ENCODE measurements at regions not wholly inside any gene's neighbourhood (a gene's known extent, or its start where the extent isn't known, plus 50 kb on each side); places are given as distances from the start of the nearest gene placed in this dataset.

DNA sequence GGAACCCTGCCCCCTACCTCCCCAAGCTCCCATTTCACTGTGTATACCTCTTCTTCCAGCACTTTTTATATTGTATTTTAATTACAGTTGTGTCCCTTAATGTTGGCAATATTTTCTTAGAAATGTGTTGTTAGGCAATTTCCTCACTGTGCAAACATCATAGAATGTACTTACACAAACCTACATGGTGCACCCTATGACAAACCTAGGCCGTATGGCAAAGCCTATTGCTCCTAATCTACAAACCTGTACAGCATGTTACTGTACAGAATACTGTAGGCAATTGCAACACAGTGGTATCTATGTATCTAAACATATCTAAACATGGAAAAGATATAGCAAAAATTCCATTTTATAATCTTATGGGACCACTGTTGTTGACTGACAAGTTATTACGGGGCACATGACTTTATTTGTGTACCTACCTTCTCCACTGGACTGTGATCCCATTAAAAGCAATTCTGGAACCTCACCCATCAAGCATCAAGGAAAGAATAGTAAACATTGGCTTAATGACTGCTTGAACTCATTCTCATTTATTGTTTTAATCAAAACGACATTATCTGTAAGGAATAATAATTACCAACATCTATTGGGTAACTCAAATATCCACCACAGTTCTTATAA lies 1641.5 kb upstream of the ZEB2 start:
- TF ChIP-seq, protein P1, sequence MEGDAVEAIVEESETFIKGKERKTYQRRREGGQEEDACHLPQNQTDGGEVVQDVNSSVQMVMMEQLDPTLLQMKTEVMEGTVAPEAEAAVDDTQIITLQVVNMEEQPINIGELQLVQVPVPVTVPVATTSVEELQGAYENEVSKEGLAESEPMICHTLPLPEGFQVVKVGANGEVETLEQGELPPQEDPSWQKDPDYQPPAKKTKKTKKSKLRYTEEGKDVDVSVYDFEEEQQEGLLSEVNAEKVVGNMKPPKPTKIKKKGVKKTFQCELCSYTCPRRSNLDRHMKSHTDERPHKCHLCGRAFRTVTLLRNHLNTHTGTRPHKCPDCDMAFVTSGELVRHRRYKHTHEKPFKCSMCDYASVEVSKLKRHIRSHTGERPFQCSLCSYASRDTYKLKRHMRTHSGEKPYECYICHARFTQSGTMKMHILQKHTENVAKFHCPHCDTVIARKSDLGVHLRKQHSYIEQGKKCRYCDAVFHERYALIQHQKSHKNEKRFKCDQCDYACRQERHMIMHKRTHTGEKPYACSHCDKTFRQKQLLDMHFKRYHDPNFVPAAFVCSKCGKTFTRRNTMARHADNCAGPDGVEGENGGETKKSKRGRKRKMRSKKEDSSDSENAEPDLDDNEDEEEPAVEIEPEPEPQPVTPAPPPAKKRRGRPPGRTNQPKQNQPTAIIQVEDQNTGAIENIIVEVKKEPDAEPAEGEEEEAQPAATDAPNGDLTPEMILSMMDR (IDR thresholded peaks at IDR 0.05; ENCODE audit: insufficient read depth, low read length), result no peak
- TF ChIP-seq POLR2AphosphoS5 (IDR thresholded peaks at IDR 0.05; ENCODE audit: low read depth), result no peak
- TF ChIP-seq, protein P2, sequence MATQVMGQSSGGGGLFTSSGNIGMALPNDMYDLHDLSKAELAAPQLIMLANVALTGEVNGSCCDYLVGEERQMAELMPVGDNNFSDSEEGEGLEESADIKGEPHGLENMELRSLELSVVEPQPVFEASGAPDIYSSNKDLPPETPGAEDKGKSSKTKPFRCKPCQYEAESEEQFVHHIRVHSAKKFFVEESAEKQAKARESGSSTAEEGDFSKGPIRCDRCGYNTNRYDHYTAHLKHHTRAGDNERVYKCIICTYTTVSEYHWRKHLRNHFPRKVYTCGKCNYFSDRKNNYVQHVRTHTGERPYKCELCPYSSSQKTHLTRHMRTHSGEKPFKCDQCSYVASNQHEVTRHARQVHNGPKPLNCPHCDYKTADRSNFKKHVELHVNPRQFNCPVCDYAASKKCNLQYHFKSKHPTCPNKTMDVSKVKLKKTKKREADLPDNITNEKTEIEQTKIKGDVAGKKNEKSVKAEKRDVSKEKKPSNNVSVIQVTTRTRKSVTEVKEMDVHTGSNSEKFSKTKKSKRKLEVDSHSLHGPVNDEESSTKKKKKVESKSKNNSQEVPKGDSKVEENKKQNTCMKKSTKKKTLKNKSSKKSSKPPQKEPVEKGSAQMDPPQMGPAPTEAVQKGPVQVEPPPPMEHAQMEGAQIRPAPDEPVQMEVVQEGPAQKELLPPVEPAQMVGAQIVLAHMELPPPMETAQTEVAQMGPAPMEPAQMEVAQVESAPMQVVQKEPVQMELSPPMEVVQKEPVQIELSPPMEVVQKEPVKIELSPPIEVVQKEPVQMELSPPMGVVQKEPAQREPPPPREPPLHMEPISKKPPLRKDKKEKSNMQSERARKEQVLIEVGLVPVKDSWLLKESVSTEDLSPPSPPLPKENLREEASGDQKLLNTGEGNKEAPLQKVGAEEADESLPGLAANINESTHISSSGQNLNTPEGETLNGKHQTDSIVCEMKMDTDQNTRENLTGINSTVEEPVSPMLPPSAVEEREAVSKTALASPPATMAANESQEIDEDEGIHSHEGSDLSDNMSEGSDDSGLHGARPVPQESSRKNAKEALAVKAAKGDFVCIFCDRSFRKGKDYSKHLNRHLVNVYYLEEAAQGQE (IDR thresholded peaks at IDR 0.05; ENCODE audit: insufficient replicate concordance, low read depth), result no peak

Data from HL-60 (cell line).